Neural crest cell (in vitro differentiated cells): ENCODE measurements at regions not wholly inside any gene's neighbourhood (a gene's known extent, or its start where the extent isn't known, plus 50 kb on each side); places are given as distances from the start of the nearest gene placed in this dataset.

Source experiments
- DNase-seq: peaks from one replicate; pipeline ENCODE4 v3.0.0; 2021; ENCODE audit warnings: low read depth, mixed read lengths, low spot score
- H3K27ac Mint-ChIP-seq: one replicate; pipeline ENCODE4 v1.8.0; 2021; ENCODE audit warnings: mild to moderate bottlenecking, mixed read lengths; ENCODE audit not compliant: unreplicated experiment
- H3K27me3 Mint-ChIP-seq: 2 replicates; pipeline ENCODE4 v1.8.0; 2021; ENCODE audit warnings: low read depth, mild to moderate bottlenecking, mixed read lengths
- H3K36me3 Mint-ChIP-seq: 2 replicates; pipeline ENCODE4 v1.8.0; 2021; ENCODE audit warnings: low read depth, mild to moderate bottlenecking, mixed read lengths
- H3K4me1 Mint-ChIP-seq: 2 replicates; pipeline ENCODE4 v1.8.0; 2021; ENCODE audit warnings: mixed read lengths
- H3K4me3 Mint-ChIP-seq: one replicate; pipeline ENCODE4 v1.8.0; 2021; ENCODE audit warnings: mild to moderate bottlenecking, mixed read lengths
- H3K9me3 Mint-ChIP-seq: 2 replicates; pipeline ENCODE4 v1.8.0; 2021; ENCODE audit warnings: mixed read lengths
- TF ChIP-seq, protein P1 (sequence below): fragments of 200-600 bp; sonication (generic); conservative IDR thresholded peaks from 2 replicates; pipeline ENCODE4 v1.5.0; 2021; ENCODE audit warnings: antibody characterized with exemption, mild to moderate bottlenecking

GRCh38 chr3:153103406-153103945, 58.5 kb upstream of the RAP2B start:
- Mint-ChIP-seq H3K4me1 (no peaks in the 10 kb centered on the region), H3K27ac (no peak overlapping the region), H3K9me3 (no peaks in the 10 kb centered on the region), H3K36me3 (no peaks in the 10 kb centered on the region), H3K27me3 (no peaks in the 10 kb centered on the region), H3K4me3 (no peak overlapping the region)
- no peak for DNase-seq
- TF ChIP-seq, protein P1, sequence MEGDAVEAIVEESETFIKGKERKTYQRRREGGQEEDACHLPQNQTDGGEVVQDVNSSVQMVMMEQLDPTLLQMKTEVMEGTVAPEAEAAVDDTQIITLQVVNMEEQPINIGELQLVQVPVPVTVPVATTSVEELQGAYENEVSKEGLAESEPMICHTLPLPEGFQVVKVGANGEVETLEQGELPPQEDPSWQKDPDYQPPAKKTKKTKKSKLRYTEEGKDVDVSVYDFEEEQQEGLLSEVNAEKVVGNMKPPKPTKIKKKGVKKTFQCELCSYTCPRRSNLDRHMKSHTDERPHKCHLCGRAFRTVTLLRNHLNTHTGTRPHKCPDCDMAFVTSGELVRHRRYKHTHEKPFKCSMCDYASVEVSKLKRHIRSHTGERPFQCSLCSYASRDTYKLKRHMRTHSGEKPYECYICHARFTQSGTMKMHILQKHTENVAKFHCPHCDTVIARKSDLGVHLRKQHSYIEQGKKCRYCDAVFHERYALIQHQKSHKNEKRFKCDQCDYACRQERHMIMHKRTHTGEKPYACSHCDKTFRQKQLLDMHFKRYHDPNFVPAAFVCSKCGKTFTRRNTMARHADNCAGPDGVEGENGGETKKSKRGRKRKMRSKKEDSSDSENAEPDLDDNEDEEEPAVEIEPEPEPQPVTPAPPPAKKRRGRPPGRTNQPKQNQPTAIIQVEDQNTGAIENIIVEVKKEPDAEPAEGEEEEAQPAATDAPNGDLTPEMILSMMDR: no peak

- no peaks in the 10 kb centered on the region for H3K9me3 Mint-ChIP-seq
- peak overlapping the region; percentile 54 for H3K27ac Mint-ChIP-seq
- DNase-seq: no peak
- H3K36me3 Mint-ChIP-seq: no peaks in the 10 kb centered on the region
- TF ChIP-seq, protein P1: no peak
- no peaks in the 10 kb centered on the region for H3K4me1 Mint-ChIP-seq
- no peaks in the 10 kb centered on the region for H3K27me3 Mint-ChIP-seq
- no peak overlapping the region for H3K4me3 Mint-ChIP-seq
Observed at GRCh38 chr3:153110041-153110440, 52.0 kb upstream of the RAP2B start.

DNA sequence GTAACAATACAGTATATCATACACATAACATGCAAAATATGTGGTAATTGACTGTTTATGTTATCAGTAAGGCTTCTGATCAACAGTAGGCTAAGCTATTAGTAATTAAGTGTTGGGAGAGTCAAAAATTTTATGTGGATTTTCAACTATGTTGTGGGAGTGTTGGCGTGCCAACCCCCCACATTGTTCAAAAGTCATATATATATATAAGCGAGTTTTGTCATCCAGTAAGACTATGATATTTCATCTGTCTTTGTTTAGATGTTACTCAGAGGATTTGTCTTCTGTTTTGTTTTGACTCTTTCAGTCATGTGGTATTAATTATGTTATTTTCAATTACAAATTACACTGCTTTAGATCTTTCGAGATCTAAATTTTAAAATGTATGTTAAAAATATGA, 51.0 kb upstream of the RAP2B start:
- Mint-ChIP-seq H3K36me3 (no peaks in the 10 kb centered on the region), H3K4me3 (no peak overlapping the region), H3K9me3 (no peaks in the 10 kb centered on the region), H3K27ac (no peak overlapping the region), H3K4me1 (no peaks in the 10 kb centered on the region), H3K27me3 (no peaks in the 10 kb centered on the region)
- TF ChIP-seq, protein P1: no peak
- DNase-seq: no peak
